RPMI8226 (cell line): ENCODE measurements at regions not wholly inside any gene's neighbourhood (a gene's known extent, or its start where the extent isn't known, plus 50 kb on each side); places are given as distances from the start of the nearest gene placed in this dataset.
"Not testable (repeated sequence)": the region's sequence is repeated elsewhere in the genome, so short reads cannot be mapped to it uniquely, and the experiment has no call there.

ENCODE experiments used
- DNase-seq: peaks from one replicate; pipeline ENCODE4 v3.0.0-alpha.2; 2015

GRCh38 chr12:94916663-94917062 lies 86.8 kb downstream of the NDUFA12 start:
- DNase-seq = no peak

- DNase-seq = no peak
Measured at GRCh38 chr12:94909663-94910062, 93.8 kb downstream of the NDUFA12 start.

GRCh38 chr12:94905749-94906148 lies 97.7 kb downstream of the NDUFA12 start:
- not testable (repeated sequence) for DNase-seq

GRCh38 chr12:94900496-94900895 lies 103.0 kb downstream of the NDUFA12 start:
- no peak for DNase-seq

- DNase-seq = no peak
Measured at GRCh38 chr12:94898388-94898787, 105.1 kb downstream of the NDUFA12 start.

DNA sequence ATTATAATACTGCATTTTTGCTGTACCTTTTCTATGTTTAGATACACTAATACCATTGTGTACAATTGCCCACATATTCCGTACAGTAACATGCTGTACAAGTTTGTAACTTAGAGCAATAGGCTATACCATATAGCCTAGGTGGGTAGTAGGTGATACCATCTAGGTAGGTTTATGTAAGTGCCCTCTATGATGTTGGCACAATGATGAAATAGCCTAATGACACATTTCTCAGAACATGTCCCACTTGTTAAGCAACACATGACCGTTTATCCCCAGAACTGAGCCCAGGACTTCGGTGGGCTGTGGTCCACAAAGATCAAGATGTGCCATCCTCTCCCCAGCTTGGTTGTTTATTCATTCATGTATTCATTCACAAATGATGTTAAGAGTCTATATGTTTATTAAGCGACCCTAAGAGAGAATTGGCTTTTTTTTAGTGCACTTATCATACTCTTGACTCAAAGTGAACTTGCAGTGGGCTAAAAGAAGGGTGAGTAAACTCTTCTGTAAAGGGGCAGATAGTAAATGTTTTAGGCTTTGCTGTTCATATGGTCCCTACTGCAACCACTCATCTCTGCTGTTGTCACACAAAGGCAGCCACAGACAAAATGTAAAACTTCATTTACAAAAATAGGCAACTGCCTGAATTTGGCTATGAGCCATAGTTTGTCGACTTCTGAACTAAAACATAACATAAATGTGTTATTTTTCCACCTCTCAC lies 110.8 kb downstream of the NDUFA12 start:
- no peak for DNase-seq

- DNase-seq = peak; percentile 19
Measured at GRCh38 chr12:94889445-94890210, 113.9 kb downstream of the NDUFA12 start.

- DNase-seq = peak; percentile 46
Measured at GRCh38 chr12:94879542-94879941, 124.0 kb downstream of the NDUFA12 start.

DNA sequence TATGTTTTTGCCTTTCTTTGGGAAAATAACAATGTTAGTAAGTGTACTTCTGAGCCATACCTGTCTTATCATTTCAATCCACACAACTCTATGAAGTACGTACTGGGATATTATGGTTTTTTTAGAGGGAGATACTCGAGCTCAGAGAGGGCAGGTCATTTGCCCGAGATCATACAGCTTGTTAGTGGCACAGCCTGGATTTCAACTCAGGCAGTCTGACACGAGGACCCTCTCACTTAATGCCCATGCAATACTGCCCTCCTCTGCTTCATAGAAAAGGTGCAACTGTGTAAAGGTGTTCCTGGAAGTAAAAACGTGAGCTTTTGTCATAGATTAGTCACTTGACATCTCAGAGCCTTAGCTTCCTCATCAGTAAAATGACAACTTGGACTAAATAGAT lies 128.0 kb downstream of the NDUFA12 start:
- peak; percentile 45 for DNase-seq

GRCh38 chr12:94874518-94875302 lies 128.8 kb downstream of the NDUFA12 start:
- DNase-seq = no peak

DNA sequence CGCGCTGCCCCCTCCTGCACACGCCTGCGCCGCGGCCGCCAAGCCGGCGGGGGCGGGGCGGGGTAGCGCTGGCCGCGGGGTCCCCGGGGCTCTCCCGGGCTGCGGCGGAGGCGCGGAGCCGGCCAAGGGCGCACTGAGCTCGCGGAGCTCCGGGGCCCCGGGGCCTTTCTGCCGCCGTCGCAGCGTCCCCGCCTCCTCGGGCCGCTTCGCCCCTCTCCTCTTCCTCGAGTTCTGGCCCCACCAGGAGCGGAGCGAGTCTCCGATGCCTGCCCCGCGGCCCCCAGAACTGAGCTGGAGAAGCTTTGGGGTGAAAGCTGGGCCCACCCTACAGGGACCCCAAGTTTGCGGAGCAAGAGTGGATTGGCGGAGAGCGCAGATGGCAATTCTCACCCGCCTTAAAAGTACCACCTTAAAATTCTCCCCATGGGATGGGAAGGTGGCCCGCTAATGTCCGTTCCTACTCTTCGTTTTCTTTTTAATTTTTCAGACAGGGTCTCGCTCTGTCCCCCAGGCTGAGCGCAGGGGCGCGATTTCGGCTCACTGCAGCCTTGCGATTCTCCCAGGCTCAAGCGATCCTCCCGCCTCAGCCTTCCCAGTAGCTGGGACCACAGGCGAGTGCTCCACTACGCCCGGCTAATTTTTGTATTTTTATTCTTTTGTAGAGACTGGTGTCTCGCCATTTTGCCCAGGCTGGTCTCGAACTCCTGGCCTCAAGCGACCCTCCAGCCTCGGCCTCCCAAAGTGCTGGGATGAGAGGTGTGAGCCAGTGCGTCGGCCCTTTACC lies 129.6 kb downstream of the NDUFA12 start:
- no peak for DNase-seq

- peak; percentile 24 for DNase-seq
Measured at GRCh38 chr12:94872971-94873733, 130.3 kb downstream of the NDUFA12 start.

DNA sequence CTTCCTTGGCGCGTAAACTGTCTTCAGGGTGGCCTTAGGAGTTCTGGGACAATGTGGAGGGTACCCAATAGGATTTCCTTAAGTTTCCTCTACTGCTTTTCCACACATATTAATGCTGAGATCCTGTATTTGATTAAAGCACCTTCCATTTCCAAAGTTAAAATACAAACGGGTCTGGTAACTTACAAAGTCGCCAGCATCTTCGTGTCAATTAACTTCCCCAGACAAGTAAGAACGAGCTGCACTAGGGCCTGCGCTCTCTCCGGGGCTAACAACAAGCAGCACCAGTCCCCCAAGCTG lies 130.9 kb downstream of the NDUFA12 start:
- DNase-seq = no peak

DNA sequence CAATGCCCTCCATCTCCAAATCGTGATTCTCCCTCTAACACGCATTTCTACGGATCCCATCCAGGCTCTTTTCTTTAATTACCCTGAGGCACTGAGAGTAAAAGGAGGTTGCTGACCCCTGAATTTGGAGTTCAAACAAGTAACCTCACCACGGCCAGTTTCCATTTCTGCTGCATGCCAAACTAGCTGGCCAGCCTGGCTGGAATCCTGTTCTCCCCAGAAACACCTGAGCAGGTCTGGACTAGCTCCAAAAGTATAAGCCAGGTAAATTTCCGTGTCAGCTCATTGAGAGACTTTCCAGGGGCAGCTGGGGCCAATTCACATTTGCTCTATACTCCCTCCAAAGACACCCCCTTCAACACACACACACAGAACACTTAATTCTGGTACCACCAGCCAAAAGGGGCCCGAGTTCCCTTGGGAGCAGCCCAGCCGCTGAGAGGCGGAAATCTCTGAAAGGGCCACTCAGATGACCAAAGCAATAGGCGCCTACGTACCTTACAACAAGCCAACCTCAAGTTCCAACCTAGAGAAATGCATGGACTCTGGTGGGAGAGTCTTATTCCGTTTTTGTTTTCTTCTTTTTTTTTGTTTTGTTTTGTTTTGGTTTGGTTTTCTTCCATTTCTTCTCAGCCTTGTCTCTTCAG lies 131.4 kb downstream of the NDUFA12 start:
- DNase-seq = peak; percentile 14

DNA sequence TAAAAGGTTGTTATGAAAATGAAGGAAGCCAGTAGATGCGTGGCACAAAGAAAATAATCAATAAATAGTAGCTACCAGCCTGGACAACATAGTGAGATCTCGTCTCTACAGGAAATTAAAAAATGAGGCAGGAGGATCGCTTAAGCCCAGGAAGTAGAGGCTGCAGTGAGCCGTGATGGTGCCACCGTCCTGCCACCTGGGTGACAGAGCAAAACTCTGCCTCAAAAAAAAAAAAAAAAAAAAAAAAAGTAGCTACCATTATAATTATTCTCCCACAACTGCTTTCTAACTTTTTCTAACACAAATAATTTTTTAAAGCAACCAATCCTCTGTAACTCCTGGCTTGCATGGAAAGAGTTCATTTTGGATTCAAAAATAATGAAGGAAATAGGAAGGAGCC lies 133.0 kb downstream of the NDUFA12 start:
- DNase-seq = no peak

DNA sequence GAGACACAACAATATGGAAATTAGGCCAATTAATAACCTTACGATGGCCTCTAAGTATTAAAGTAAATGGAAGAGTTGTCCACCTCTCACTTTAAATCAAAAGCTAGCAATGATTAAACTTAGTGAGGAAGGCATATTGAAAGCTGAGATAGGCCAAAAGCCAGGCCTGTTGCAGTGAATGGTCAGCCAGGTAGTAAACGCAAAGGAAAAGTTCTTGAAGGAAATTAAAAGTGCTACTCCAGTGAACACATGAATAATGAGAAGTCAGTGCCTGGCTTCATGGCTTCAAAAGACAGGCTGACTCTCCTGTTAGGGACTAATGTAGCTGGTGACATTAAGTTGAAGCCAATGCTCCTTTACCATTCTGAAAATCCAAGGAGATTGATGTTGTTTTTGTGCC lies 135.3 kb downstream of the NDUFA12 start:
- no peak for DNase-seq

- no peak for DNase-seq
Measured at GRCh38 chr12:94867066-94867855, 136.2 kb downstream of the NDUFA12 start.

- DNase-seq = no peak
Measured at GRCh38 chr12:94864987-94865386, 138.5 kb downstream of the NDUFA12 start.

DNA sequence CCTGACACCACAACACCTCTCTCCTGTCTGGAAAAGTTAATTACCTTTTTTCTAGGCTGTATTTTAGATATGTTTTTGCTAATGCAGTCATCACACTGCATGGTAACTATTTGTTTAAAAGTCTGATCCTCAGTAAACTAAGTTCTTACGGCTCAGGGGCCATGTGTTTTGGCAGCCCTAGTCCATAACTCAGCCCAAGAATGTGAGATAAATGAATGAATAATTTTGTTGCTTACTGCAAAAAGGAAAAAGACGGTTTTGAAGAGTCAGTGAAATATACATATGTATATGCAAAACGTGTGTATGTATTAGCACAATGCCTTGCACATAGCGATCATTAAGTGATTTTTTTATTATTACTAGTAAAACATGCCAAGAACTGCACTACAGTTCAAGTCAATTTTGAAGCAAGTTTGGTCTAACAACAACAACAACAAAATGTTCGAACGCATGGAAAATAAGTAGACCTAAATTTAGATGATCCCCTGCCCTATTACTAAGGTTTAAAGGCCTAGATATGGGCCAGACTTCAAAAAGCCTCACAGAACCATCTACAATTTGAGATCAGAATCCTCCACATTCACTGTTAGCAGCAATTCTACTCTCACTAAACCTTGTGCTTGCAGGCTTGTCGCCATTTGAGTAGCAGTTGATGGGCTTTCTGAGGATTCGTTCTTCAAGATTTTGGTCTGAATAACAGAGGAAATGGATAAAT lies 140.0 kb downstream of the NDUFA12 start:
- DNase-seq = no peak

DNA sequence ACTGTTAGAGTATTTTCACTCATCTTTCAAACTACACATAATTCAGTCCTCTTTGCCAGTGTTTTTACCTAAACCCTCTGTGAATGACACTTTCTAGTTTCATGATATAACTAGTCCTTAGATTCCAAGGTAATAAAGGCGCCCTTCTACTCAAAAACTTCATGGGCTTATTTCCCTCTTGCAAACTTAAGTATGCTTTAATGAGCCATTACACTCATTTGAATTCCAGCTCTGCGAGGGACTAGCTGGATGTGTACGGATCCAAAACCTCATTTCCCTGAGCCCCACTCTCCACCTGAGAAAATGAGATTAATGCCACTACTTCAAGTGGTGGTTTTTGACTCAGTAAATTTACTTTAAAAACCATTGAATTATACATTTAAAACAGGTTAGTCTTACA lies 141.1 kb downstream of the NDUFA12 start:
- no peak for DNase-seq
